NCI-H1092 treated with DMSO at 0.1 percent for 48 hours (cell line): ENCODE measurements at regions not wholly inside any gene's neighbourhood (a gene's known extent, or its start where the extent isn't known, plus 50 kb on each side); places are given as distances from the start of the nearest gene placed in this dataset.

Source experiments
- DNase-seq: peaks from one replicate; lab custom pipeline; 2025; lab: John Stamatoyannopoulos, UW

GRCh38 chr6:23424584-23424983 lies 701.4 kb upstream of the NRSN1 start:
- DNase-seq: no peak

- no peak for DNase-seq
These were observed 690.9 kb upstream of the NRSN1 start for GRCh38 chr6:23435126-23435525.

GRCh38 chr6:23435798-23436197 lies 690.2 kb upstream of the NRSN1 start:
- no peak for DNase-seq

DNA sequence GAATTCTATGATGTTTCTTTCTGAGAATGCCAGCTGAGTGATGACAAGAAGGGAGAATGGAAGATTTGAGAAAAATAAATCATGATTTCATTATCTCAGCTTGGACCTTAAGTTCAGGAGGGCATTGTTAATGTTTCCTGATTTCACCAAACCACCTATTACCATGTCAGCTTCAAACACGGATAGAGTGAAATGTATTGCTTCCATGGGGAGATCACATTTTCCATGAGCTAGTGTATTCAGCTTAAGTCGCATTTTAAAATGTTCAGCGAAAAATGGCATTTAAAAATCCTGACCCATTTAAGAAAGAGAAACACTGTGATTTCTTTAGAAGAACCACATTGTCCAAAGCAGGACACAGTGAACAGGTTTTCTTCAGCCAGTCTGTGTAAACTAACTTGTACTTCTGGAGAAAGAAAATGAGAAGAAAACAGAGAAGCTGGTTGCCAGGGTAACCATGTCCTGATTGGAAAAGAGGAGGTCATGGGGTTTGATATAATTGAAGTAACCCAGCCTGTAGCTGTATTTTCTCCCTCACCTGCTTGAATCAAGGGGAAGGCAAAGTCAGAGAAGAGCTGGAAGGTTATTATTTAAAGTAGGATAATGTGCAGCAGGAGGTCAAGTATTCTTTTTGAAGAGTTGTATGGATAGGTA lies 684.1 kb upstream of the NRSN1 start:
- peak; percentile 17 for DNase-seq

GRCh38 chr6:23445157-23445710 lies 680.8 kb upstream of the NRSN1 start:
- no peak for DNase-seq

DNA sequence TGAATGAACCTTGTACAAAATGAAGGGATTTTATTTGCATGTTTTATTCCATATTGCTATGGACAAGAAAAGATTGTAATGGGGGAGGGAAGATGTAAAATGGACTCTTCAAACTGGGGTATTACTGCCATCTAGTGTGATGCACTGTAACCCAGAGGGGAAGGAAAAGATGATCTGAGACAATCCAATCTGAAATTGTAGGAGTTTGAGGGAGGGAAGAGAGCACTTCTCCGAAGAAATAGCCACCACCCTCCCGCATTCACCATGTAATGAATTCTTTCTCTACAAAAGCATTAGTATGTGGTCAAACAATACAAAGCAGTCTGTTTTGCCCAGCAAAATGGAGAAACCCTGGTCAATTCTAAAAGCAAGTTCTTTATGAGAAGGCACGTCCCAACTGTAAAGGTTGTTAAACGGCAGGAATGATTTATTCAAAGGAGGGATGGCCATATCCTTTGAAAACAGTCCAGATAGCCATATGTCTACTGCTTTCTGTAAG lies 679.5 kb upstream of the NRSN1 start:
- DNase-seq: peak; percentile 90

- DNase-seq: peak; percentile 55
These were observed 678.3 kb upstream of the NRSN1 start for GRCh38 chr6:23447731-23448130.

- DNase-seq: peak; percentile 29
These were observed 677.7 kb upstream of the NRSN1 start for GRCh38 chr6:23448281-23448680.

DNA sequence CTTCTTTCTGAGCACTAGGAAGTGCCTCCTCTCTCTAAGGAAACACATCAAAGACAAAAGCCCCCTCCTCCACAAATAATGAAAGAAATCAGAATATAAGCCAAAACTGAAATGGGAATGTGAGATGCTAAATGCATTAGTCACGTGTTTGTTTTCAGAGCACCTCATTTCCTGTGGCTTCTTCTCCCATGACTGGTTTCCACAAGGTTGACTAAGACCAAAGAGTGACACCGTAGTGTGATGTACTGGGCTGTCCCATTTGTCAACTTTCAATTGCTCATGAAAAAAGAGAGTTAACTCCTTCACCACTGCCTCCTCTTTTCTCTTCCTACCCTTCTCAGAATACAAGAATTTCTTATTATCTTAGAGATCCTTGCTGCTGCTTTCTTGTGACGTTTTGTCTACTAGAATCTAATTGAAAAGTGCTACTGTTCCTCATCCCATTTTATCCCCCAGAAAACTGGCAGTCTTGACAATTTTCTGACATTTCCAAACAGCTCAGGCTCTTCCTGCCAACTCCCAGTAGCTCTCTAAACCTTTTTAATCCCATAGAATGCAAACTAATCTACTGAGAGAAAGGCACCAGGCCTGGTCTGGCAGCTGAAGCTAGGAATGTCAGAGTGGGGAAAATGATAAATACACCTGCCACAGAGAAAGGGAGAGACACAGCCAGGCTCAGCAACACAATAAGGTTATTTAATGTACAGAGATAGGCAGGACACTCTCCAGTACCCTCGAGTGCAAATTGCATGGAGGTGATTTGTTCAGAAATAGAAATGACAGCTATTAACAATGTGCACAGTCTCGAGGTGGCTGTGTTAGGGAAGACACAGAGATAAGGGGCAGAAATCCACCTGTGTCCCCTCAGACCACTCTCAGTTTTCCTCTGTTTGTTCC lies 671.7 kb upstream of the NRSN1 start:
- peak; percentile 24 for DNase-seq

- DNase-seq: no peak
These were observed 670.3 kb upstream of the NRSN1 start for GRCh38 chr6:23455754-23456153.

GRCh38 chr6:23456396-23456795 lies 669.6 kb upstream of the NRSN1 start:
- DNase-seq: no peak

DNA sequence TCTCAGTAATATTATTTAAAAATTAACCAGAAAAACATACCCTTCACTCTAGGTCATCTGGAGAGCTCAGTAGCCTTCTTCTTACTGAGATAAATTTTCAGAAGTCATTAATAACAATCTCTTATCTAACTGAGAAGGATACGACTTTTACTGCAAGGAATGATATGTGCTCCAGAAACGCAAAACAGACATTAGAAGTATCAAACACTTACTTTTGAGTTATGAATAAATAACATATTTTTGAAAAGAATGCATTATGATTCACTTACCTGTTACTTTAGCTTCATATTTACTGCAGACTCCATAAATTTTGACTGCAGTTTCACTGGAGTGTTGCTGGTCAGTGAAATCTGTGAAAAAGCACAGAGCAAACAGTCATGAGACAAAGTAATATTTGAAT lies 668.7 kb upstream of the NRSN1 start:
- no peak for DNase-seq

DNA sequence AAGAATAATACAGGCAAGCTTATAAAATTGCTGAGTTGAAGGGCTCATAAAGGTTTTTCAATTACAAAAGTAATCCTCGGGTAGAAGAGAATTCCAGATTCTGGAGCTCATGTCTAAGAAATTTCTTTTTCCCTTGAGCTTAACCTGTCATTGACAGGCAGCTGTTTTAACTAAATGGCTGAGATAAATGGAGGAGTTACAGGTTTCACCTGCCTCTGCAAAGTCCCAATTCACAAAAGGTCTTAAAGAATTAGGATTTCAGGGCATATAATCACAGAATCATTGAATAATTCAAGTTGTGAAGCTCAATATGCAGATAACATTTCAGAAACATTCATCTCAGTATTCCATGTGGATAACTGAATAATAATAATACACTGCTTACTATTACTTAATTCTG lies 660.1 kb upstream of the NRSN1 start:
- no peak for DNase-seq

- no peak for DNase-seq
These were observed 648.4 kb upstream of the NRSN1 start for GRCh38 chr6:23477586-23477985.

DNA sequence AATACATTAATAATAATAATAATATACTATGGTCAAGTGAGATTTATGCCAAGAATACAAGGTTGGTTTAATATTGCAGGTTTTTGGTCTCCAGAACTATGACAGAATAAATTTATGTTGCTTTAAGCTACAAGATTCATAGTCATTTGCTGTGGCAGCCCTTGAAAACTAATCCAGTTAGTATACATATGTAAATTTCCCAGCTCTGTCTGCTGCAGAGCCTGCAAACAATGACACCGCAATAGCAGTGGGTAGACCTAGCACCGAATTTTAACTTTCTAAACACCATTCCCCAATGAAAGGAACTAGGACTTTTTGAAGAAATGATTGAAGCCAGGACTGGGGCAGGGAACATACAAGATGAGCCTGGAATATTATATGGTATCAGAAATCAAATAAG lies 647.7 kb upstream of the NRSN1 start:
- DNase-seq: no peak

GRCh38 chr6:23483896-23484295 lies 642.1 kb upstream of the NRSN1 start:
- DNase-seq: no peak

DNA sequence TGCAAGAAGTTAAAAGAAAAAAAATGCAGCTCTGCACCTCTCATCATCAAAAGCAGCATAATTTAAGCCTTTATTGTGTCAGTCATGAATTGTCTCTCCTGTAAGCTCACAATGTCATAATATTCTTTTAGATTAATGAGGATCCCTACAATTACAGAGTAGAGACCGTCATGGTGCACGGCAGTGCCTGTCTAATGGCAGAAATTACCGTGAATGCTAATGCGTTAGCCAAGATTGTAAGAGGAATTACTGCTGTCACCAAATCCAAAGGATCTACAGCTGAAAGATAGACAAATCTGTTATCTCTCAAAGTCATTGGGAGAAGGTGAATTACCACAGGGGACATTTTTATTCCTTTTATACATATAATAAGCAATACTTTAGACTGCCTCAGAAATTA lies 631.6 kb upstream of the NRSN1 start:
- DNase-seq: no peak

GRCh38 chr6:23498013-23498412 lies 628.0 kb upstream of the NRSN1 start:
- no peak for DNase-seq

GRCh38 chr6:23499549-23499948 lies 626.5 kb upstream of the NRSN1 start:
- DNase-seq: peak; percentile 1

DNA sequence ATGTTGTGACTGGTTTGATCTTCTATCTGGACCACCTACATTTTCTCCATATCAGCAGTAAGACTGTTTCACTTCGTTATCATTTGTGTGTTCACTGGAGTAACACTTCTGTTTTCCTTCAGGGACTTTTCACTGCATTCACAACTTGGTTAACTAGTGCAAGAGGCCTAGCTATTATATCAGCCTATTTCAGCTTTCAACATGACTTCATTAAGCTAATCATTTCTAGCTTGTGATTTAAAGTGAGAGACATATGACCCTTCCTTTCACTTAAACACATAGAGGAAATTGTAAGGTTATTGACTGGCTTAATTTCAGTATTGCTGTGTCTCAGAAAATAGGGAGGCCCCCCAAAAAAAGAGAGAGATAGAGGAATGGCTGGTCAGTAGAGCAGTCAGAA lies 622.8 kb upstream of the NRSN1 start:
- no peak for DNase-seq

- no peak for DNase-seq
These were observed 621.0 kb upstream of the NRSN1 start for GRCh38 chr6:23505026-23505425.

DNA sequence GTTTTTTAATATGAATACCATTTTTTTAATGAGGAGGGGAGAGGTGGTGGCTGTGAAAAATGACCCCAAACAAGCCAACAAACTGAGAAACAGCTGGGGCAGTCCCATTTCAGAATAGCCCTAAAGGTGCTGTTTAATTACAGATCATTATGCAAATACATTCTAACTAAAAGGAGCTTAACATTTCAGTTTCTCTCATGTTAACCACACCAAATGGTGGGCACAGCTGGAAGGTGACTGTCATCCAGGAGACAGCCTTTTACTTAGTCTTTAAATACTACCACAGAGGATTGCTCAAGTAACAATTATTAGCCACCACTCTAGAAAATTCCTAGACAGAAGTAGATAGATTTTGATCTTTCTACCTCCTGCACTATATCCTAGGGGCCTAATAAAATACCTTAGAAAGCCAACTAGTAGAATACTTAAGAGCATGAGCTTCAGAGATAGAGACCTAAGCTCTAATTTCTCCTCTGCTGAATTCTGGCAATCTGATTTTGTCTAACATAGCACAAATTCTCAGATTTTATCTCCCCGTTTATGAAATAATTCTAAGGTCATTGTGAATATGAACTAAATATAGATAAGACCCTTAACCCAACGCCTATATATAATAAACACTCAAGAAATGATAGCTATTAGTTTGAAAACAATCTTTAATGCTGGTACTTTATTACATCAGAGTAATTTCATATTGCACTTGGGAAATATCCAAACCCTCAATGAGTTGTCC lies 615.1 kb upstream of the NRSN1 start:
- DNase-seq: no peak
